ENCODE measurements at regions not wholly inside any gene's neighbourhood (a gene's known extent, or its start where the extent isn't known, plus 50 kb on each side); places are given as distances from the start of the nearest gene placed in this dataset.
"Not testable (repeated sequence)": the region's sequence is repeated elsewhere in the genome, so short reads cannot be mapped to it uniquely, and the experiment has no call there.

DNA sequence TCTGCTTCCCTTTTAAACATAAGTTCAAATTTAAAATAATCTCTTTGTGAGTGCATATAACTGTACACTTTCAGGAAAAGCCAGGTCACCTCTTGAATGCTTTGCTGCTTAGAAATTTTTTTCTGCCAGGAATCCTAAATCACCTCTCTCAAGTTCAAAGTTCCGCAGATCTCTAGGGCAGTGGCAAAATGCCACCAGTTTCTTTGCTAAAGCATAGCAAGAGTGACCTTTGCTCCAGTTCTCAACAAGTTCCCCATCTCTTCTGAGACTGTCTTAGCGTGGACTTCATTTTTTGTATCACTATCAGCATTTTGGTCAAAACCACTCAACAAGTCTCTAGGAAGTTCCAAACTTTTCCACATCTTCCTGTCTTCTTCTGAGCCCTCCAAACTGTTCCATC is 249.7 kb upstream of the COPS8 start:
- DNase-seq: peak in 1 of 2 donors; percentile 55
- WGBS (ENCODE audit: insufficient coverage, low lambda C conversion rate): 26% methylated on average over 2 of the region's 2 CpGs
- H3K27me3 ChIP-seq (ENCODE audit: control insufficient read depth, insufficient read depth, low read length); H3K4me1 ChIP-seq (ENCODE audit: control insufficient read depth, insufficient read depth, low read length); H3K27ac ChIP-seq (ENCODE audit: low read length); H3K36me3 ChIP-seq (ENCODE audit: control insufficient read depth, insufficient read depth, low read length); H3K4me3 ChIP-seq (ENCODE audit: low read length); H3K9me3 ChIP-seq (ENCODE audit: control insufficient read depth, low read depth, low read length): not testable (repeated sequence)

GRCh38 chr2:236840215-236840614 is 245.5 kb upstream of the COPS8 start:
- Histone ChIP-seq H3K9me3 (ENCODE audit: control insufficient read depth, low read depth, low read length) (peaks cover under 1% of the 10 kb centered on the region), H3K4me1 (ENCODE audit: control insufficient read depth, insufficient read depth, low read length) (no peaks in the 10 kb centered on the region), H3K27me3 (ENCODE audit: control insufficient read depth, insufficient read depth, low read length) (no peaks in the 10 kb centered on the region), H3K27ac (ENCODE audit: low read length) (no peak overlapping the region), H3K4me3 (ENCODE audit: low read length) (no peak overlapping the region), H3K36me3 (ENCODE audit: control insufficient read depth, insufficient read depth, low read length) (no peaks in the 10 kb centered on the region)
- no peak for DNase-seq
- WGBS (ENCODE audit: insufficient coverage, low lambda C conversion rate): no CpG with 5 or more reads among the region's 3 CpGs

DNA sequence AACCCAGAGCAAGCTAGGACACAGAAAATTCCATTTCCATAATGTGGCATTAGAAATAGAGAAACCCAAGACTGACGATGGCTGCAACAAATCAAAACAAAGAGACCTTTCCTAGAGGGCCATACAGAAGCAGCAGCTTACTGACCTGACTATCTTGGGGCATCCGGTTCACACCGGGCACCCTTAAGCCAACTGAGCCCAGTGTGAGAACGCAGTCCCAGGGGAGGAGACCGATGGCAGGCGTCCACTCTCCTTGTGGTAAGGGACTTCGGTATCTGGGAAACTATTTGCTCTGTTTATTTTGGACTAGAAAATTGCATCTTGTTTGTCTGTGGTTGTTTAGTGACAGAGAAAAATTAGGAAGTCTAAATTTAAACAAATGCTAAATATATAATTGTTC is 244.8 kb upstream of the COPS8 start:
- no CpG with 5 or more reads among the region's 7 CpGs for WGBS (ENCODE audit: insufficient coverage, low lambda C conversion rate)
- Histone ChIP-seq H3K27ac (ENCODE audit: low read length) (no peak overlapping the region), H3K27me3 (ENCODE audit: control insufficient read depth, insufficient read depth, low read length) (no peaks in the 10 kb centered on the region), H3K36me3 (ENCODE audit: control insufficient read depth, insufficient read depth, low read length) (no peaks in the 10 kb centered on the region), H3K9me3 (ENCODE audit: control insufficient read depth, low read depth, low read length) (no peaks in the 10 kb centered on the region), H3K4me3 (ENCODE audit: low read length) (no peak overlapping the region), H3K4me1 (ENCODE audit: control insufficient read depth, insufficient read depth, low read length) (no peaks in the 10 kb centered on the region)
- DNase-seq: no peak

GRCh38 chr2:236841389-236841788 is 244.3 kb upstream of the COPS8 start:
- no CpG with 5 or more reads among the region's 7 CpGs for WGBS (ENCODE audit: insufficient coverage, low lambda C conversion rate)
- Histone ChIP-seq H3K27ac (ENCODE audit: low read length) (no peak overlapping the region), H3K9me3 (ENCODE audit: control insufficient read depth, low read depth, low read length) (no peaks in the 10 kb centered on the region)

DNA sequence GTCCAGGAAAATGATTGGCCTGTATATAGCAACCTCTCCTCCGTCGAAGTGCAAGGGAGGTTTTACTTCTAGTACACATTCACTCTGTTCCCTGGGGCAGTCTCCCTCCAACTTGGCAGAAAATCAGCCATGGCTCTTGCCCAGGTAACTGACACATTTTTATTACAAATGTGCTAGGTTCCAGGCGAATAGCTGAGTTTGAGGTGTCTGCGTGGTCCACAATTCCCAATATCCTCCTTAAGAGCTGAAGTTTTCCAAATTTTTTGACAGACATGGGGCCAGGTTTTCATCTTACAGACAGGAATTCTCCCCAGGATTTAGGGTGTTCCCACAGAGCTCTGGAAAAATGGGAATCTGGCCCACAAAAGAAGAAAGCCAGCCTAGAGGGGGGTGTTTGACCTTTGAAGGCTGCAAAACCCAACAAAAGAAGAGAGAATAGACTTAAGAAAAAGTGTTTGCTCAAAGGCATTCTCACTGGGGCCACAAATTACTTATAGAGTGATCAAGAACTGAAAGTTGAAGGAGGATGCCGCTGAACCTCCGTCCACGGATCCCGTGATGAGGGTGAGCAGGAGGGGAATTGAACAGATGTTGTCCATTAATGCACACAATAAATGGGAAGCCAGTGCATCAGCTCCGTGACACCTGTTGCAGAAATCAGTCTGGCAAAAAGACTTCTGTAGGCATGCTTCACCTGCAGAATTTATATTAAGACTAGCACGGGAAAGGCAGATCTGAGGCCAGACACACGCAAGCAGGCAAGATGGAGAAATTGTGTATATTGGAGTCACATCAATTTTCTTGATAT is 242.3 kb upstream of the COPS8 start:
- no peak overlapping the region for H3K4me3 ChIP-seq (ENCODE audit: low read length)
- H3K9me3 ChIP-seq (ENCODE audit: control insufficient read depth, low read depth, low read length): no peaks in the 10 kb centered on the region
- no peak overlapping the region for H3K27ac ChIP-seq (ENCODE audit: low read length)
- H3K27me3 ChIP-seq (ENCODE audit: control insufficient read depth, insufficient read depth, low read length): no peaks in the 10 kb centered on the region
- WGBS (ENCODE audit: insufficient coverage, low lambda C conversion rate): no CpG with 5 or more reads among the region's 11 CpGs
- H3K4me1 ChIP-seq (ENCODE audit: control insufficient read depth, insufficient read depth, low read length): no peaks in the 10 kb centered on the region
- no peak for DNase-seq
- H3K36me3 ChIP-seq (ENCODE audit: control insufficient read depth, insufficient read depth, low read length): no peaks in the 10 kb centered on the region

More at GRCh38 chr2:236841389-236841788, 244.3 kb upstream of the COPS8 start:
- no peaks in the 10 kb centered on the region for H3K36me3 ChIP-seq (ENCODE audit: control insufficient read depth, insufficient read depth, low read length)
- DNase-seq: no peak
- no peaks in the 10 kb centered on the region for H3K27me3 ChIP-seq (ENCODE audit: control insufficient read depth, insufficient read depth, low read length)
- H3K4me3 ChIP-seq (ENCODE audit: low read length): no peak overlapping the region
- H3K4me1 ChIP-seq (ENCODE audit: control insufficient read depth, insufficient read depth, low read length): no peaks in the 10 kb centered on the region

GRCh38 chr2:236844711-236845110 is 241.0 kb upstream of the COPS8 start:
- Histone ChIP-seq H3K4me3 (ENCODE audit: low read length) (no peak overlapping the region), H3K4me1 (ENCODE audit: control insufficient read depth, insufficient read depth, low read length) (no peaks in the 10 kb centered on the region), H3K27ac (ENCODE audit: low read length) (no peak overlapping the region), H3K27me3 (ENCODE audit: control insufficient read depth, insufficient read depth, low read length) (no peaks in the 10 kb centered on the region), H3K9me3 (ENCODE audit: control insufficient read depth, low read depth, low read length) (no peaks in the 10 kb centered on the region), H3K36me3 (ENCODE audit: control insufficient read depth, insufficient read depth, low read length) (no peaks in the 10 kb centered on the region)
- DNase-seq: no peak
- WGBS (ENCODE audit: insufficient coverage, low lambda C conversion rate): no CpG with 5 or more reads among the region's 3 CpGs

GRCh38 chr2:236847023-236847422 is 238.7 kb upstream of the COPS8 start:
- no peaks in the 10 kb centered on the region for H3K9me3 ChIP-seq (ENCODE audit: control insufficient read depth, low read depth, low read length)
- no peak overlapping the region for H3K4me3 ChIP-seq (ENCODE audit: low read length)
- H3K36me3 ChIP-seq (ENCODE audit: control insufficient read depth, insufficient read depth, low read length): no peaks in the 10 kb centered on the region
- no CpG with 5 or more reads among the region's 6 CpGs for WGBS (ENCODE audit: insufficient coverage, low lambda C conversion rate)
- DNase-seq: no peak
- no peaks in the 10 kb centered on the region for H3K27me3 ChIP-seq (ENCODE audit: control insufficient read depth, insufficient read depth, low read length)
- no peak overlapping the region for H3K27ac ChIP-seq (ENCODE audit: low read length)
- H3K4me1 ChIP-seq (ENCODE audit: control insufficient read depth, insufficient read depth, low read length): no peaks in the 10 kb centered on the region

- Histone ChIP-seq H3K4me1 (ENCODE audit: control insufficient read depth, insufficient read depth, low read length) (no peaks in the 10 kb centered on the region), H3K4me3 (ENCODE audit: low read length) (no peak overlapping the region), H3K27me3 (ENCODE audit: control insufficient read depth, insufficient read depth, low read length) (no peaks in the 10 kb centered on the region), H3K9me3 (ENCODE audit: control insufficient read depth, low read depth, low read length) (no peaks in the 10 kb centered on the region), H3K27ac (ENCODE audit: low read length) (no peak overlapping the region), H3K36me3 (ENCODE audit: control insufficient read depth, insufficient read depth, low read length) (no peaks in the 10 kb centered on the region)
- whole genome bisulfite sequencing (ENCODE audit: insufficient coverage, low lambda C conversion rate): no CpG with 5 or more reads among the region's 3 CpGs
- no peak for DNase-seq
Observed at GRCh38 chr2:236847538-236848263, 238.0 kb upstream of the COPS8 start.

DNA sequence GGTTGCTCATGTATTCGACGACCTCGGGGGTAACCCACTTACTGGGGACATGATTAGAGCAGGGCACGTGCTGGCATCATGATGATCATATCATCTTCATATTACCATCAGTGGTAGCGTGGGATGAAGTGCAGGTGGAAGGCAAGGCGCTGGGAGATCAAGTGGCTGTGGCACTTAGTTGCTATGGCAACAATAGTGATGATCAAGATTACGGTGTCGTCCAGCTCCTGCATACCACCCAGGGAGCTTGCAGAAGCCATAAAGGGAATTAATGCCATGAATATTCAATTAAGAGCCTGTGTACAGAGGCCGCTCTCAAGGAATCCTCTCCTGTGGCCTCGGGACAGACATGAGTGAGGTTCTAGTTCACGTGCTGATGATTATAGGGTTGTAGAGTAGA is 237.2 kb upstream of the COPS8 start:
- no CpG with 5 or more reads among the region's 11 CpGs for WGBS (ENCODE audit: insufficient coverage, low lambda C conversion rate)
- Histone ChIP-seq H3K27ac (ENCODE audit: low read length) (no peak overlapping the region), H3K9me3 (ENCODE audit: control insufficient read depth, low read depth, low read length) (no peaks in the 10 kb centered on the region), H3K36me3 (ENCODE audit: control insufficient read depth, insufficient read depth, low read length) (no peaks in the 10 kb centered on the region), H3K4me3 (ENCODE audit: low read length) (no peak overlapping the region), H3K27me3 (ENCODE audit: control insufficient read depth, insufficient read depth, low read length) (no peaks in the 10 kb centered on the region), H3K4me1 (ENCODE audit: control insufficient read depth, insufficient read depth, low read length) (no peaks in the 10 kb centered on the region)
- no peak for DNase-seq

DNA sequence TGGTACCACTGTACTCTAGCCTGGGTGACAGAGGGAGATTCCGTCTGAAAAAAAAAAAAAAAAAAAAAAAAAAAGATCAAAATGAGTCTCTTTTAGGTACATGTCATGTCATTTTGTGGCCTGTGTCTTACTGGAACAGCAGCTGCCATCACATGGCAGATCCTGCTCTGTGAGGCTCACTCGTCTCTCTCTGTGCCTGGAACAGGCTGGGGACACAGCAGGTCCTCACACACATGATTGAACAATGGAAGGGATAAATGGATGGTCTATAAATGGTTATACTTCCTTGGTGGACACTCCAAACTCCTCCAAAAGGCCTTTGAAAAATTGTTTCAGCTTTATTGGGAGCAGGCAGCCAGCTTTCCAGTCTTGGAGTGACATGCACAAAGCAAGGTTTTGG is 236.2 kb upstream of the COPS8 start:
- no CpG with 5 or more reads among the region's 2 CpGs for WGBS (ENCODE audit: insufficient coverage, low lambda C conversion rate)
- no peak overlapping the region for H3K4me3 ChIP-seq (ENCODE audit: low read length)

More for the DNA sequence above, 236.2 kb upstream of the COPS8 start:
- Histone ChIP-seq H3K36me3 (ENCODE audit: control insufficient read depth, insufficient read depth, low read length) (no peaks in the 10 kb centered on the region), H3K4me1 (ENCODE audit: control insufficient read depth, insufficient read depth, low read length) (no peaks in the 10 kb centered on the region), H3K27me3 (ENCODE audit: control insufficient read depth, insufficient read depth, low read length) (no peaks in the 10 kb centered on the region), H3K9me3 (ENCODE audit: control insufficient read depth, low read depth, low read length) (no peaks in the 10 kb centered on the region), H3K27ac (ENCODE audit: low read length) (no peak overlapping the region)
- no peak for DNase-seq
